Kasumi-1 (cell line): ENCODE measurements at regions not wholly inside any gene's neighbourhood (a gene's known extent, or its start where the extent isn't known, plus 50 kb on each side); places are given as distances from the start of the nearest gene placed in this dataset.

ENCODE experiments used
- DNase-seq, 2 experiments: peaks; one replicate each; lab custom pipeline; 2025; lab: John Stamatoyannopoulos, UW

DNA sequence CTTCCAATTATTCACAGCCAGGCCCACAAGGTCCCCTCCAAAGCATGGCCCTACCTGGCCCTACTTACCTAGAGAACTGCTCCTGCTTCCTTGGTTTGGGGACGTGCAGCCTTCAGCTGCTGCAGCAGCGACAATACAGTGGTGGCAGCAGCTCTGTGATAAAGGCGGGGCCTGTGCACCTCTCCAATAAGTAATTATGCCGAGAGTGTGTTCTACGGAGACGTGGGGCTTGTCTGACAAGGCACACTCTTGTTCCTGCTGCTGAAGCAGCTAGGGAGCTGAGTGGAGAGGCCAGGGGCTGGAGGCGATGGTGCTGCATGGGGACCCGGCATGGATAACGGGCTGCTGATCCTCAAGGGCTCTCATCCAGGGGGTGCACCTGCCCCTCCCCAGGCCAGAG, 98.0 kb upstream of the THY1 start:
- no peak for DNase-seq

DNA sequence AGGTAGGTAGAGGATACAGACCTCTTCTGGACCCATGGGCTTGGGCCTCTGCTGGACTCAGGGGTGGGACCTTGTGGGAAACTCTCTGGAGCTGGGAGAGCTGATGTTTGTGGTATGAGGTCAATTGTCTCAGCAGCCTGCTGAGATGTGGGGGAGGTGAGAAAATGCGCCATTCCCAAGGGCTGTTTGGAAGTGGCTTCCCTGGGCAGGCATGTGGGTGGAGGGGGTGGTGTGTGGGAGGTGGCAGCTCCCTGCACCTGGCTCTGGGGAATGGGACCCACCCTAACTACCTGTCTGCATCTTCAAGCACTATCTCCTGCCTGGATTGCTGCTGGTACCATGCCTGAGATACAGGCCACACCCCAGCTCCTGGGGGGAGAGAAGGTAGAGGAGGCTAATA, 97.4 kb upstream of the THY1 start:
- DNase-seq: no peak

DNA sequence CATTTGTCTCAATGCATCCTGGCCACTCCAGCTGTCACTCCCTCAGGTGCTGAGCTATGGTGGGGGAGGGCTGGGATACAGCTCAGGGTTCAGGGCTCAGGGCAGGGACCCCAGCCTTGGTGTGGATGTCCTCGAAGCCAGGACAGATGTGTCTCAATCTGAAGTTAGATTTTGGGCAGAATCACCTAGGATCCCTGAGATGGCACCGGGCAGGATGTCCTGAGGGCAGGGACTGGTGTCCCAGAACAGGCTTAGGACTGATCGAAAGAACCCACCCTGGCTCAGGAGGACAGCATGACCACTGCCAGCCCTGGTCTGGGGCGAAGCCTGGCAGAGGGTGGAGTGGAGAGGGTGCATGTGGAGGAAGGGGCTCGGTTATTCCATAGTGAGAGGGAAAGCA, 96.8 kb upstream of the THY1 start:
- no peak for DNase-seq

DNA sequence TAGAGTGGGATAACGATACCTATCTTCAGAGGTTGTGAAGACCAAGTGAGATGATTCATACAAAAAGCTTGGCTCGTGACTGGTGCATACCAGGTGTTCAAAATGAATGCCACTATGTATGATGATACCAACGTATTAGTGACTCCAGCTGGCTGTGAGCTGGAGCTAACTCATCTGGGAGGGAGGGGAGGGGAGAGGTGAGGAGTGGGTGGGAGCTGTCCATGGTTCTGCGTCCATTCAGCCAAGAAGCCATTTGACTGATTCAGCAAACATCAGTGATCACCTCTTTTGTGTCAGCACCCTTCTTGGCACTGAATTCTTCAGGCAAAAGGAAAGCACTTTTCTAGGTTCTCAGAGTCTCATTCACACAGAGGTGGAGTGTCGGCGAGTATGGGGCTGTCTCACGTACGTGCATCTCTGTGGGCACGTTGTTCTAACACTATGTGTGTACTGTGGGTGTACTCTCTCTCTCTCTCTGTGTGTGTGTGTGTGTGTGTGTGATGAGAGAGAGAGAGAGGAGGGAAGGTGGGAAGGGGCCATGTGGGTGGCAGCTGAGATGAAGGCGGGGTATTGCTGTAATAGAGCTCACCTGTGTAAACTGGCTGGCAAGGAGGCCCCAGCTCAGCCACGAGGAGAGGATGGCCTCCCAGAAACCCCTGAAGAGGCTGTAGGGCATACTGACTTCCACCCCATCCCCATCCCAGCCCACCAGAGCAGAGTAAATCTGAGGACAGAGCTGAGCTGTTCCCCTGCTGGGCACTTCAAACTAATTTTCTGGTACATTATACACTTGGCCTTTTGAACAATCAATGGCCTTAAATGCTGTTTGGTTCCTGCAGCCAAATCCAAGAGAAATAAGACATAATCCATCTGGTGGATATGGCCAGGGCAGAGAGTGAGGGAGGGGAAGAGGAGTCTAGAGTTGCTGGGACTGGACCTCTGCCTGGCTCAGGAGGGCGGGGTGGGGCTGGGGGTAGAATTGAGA, 96.1 kb upstream of the THY1 start:
- DNase-seq: peak; percentile 26 to 31

DNA sequence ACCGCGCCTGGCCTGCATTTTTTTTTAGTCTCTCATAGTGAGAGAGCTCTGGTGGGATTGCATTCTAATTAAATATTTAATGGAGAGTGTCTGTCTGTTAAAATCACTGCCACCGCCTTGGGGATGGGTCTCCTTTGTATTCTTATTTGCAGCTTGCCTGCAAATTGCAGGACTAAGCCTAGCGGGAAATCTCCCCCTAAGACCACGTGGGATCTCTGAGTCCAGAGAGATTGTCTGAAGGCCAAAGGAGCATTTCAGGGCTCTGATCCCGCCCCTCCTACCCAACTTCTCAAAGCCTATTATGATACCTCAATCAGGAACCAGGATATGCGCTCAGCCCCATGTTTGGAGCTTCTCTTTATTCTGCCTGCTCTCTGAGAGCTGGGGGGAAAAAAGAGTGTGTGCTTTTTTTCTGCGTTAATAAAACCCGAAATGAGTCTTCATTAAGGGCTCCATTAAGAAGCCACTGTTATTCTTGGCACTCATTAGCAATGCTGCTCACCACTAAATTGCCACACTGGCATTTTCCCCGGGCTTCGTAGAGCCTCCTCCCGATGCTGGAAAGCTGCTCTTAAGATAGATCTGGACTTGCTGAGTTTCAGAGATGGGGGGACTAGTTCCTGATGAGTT, 92.9 kb upstream of the THY1 start:
- DNase-seq: no peak

DNA sequence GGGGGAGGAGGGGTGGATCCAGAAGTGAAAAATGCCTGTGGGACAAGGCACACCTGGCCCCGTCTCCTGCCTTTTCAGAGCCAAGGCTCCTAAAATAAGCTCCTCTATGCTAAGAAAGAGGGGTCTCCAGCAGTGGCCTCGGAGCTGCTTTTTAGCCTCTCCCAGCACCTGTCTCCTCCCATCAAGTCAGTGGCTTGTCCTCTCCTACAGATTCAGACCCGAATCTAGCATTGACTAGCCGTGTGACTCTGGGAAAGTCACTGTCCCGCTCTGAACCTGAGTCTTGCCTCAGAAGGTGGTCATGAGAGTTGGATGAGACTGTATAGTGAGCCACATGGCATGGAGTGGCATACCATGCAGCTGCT, 90.8 kb upstream of the THY1 start:
- no peak for DNase-seq

DNA sequence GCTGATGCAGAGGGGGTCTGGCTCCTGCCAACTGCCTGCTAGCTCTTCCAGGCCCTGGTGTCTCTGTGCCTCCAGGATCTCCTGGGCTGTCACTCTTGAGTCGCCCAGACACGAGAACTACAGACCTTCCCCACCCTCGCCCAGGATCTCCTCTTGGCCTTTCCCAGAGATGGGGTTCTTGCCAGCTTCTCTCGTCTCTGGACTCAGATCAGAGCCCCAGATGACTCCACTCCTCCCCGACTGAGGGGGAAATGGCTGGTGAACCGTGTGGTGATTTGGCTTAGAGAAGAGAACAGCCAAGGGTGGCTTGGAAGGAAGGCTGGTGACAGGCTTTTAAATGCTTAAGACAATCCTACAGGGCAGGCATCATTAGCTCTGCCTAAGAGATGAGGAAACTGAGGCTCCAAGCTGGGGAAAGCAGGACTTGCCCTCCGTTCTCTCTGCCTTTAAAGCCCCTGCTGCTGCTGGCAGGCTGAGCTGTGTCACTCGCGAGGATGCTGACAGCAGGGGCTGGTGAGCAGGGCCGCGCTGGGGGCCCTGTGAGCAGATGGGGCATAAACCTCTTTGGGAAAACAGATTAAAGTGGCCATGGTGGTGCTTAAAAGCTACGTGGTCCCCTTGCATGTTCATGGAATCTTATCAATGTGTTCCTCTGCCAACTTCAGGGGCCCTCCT, 90.3 kb upstream of the THY1 start:
- DNase-seq: no peak

DNA sequence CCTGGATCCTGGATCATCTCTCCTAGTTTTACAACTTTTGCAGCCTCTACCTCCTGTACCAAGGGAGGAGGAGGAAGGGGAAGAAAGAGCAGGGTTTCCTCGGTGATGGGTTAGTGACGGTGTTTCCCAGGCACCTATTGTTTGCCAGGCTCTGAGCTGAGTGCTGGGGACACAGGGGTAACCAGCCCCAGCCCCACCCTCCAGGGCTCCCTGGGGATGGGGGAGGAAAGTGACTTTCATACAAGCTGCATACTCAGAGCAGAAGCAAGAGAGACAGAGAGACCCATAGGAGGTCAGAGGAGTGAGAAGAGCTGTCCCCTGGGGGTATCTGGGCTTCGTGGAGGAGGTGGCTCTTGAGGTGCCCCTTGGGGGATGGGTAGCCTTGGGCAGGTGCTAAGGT, 89.4 kb upstream of the THY1 start:
- DNase-seq: no peak

DNA sequence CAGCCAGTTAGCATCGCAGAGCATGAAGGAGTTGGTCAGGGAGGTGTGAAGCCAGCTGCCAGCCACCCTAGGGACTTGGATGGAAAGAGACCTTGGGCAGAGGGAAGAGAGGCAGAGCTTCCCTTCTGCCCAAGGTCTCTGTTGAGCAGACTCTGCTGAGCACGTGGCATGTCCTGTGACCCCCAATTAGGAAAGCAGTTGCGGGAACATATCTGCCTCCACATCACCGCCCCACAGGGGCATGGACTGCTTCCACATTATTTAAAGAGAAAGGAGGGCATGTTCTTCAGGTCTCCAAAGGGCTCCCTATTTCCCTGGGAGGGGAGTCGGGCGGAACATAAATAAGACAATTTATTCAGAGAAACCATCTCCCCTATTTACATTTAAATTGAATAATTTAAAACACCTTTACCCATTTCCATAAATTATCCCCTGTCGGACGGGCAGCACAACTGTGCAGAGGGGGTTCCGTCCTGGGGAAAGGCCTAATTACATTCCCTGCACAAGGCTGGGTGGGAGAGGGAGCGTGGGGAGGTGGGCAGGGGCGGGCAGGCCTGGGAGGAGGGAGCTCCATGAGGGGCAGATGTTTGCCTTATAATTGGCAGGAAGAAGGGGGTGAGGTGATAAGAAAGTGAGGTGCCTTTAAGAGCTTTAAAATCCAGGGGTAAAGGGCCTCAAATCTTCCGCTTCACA, 88.8 kb upstream of the THY1 start:
- DNase-seq: no peak

DNA sequence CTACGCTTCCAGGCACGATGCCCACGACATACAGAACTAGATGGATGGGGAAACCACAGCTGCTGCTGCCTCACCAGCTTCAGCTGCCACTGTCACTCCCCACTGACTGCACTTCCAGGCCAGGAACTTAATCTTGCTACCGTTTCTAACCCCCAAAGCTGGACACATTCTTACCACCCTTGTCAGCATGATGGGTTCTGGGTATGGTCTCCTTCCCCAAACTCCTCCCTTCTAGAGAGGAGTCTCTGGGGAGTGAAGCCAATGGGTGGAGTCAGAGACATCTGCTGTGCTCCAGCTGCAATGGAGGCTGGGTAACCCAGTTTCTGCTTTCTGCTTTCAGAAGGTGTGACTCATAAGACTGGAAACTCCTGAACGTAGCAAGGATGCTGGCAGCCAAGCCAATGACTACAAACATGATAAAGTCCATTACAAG, 87.0 kb upstream of the THY1 start:
- DNase-seq: no peak

DNA sequence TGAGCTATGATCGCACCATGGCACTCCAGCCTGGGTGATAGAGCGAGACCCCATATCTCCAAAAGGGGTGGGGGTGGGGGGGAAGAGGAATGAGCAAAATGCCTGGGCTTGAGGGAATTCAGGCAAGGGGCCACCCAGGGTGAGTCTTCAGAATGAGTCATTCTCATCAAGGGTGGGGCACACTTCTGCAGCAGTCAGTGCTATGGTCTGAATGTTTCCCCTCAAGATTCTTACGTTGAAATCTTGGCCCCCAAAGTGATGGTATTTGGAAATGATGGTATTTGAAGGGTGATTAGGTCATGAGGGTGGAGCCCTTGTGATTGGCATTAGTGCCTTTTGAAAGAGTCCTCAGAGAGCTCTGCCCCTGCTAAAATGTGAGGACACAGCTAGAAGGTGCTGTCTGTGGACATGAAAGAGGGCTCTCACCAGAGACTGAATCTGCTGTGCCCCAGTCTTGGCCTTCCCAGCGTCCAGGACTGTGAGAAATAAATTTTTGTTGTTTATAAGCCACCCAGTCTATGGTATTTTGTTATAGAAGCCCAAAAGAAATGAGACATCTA, 86.4 kb upstream of the THY1 start:
- no peak for DNase-seq

DNA sequence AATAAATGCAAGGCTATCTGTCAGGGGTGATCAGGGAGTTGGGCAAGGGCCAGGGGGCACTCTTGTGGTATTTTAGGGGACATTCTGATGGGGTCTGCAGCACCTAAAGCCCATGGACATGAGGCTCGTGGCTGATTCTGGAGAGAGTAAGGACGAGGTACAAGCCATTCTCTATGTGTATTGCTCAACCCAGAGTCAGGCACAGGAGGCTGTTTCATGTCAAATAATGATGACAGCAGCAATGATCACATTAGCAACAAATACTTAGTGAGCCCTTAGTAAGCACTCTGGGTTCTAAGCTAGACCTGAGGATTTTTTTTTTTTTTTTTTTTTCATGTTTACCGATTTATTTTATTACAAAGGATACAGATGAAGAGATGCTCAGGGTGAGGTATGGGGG, 83.5 kb upstream of the THY1 start:
- no peak for DNase-seq

DNA sequence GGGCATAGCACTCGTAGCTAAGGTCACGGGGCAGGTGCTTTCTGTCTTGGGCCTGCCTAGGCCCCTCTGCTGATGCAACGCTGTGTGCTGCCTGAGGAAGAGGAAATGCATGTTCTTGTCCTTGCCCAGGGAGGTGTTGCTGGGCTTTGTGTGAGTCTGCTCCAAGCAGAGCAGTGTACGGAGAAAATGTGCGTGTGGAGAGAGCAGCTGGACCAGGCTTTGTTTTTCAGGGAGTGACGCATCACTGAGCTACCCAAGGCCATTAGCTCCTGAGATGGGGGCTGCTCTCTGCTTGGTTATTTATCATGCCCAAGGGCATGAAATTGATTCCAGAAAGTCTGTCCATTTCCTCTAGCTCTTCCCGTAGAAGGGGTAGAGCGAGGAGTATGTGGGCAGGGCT, 82.9 kb upstream of the THY1 start:
- DNase-seq: no peak

DNA sequence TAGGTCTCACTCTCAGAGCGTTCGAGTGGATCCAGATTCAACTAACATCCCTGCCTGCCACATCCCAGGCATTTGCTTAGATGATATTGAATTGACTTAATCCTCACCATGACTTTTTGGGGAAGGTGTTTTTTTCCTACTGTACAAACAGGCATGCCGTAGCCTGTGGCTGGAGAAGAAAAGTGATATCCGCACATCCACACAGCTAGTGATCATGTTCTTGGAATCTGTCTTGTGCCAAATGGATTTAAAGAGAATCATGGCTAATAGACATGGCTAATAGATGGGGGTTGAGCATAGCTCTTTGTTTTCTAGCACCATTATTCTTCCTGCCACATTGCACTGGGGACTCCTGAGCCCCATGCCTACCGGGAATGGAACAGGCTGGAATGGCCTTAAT, 82.1 kb upstream of the THY1 start:
- DNase-seq: no peak

DNA sequence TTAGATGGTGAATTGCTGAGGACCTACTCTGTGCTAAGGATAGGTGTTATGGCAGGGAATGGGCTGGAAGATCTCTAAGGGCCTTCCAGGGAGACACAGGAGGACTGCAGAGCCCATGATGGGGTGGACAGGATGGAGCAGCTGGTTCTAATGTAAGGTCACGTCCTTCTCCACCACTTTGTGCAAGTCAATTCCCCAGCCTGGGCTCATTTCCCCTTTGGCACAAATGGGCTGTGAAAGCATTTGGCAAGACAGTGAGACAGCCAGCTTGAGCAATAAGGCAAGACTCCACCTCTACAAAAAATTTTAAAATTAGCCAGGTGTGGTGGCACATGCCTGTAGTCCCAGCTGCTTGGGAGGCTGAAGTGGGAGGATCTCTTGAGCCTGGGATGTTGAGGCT, 81.4 kb upstream of the THY1 start:
- no peak for DNase-seq

DNA sequence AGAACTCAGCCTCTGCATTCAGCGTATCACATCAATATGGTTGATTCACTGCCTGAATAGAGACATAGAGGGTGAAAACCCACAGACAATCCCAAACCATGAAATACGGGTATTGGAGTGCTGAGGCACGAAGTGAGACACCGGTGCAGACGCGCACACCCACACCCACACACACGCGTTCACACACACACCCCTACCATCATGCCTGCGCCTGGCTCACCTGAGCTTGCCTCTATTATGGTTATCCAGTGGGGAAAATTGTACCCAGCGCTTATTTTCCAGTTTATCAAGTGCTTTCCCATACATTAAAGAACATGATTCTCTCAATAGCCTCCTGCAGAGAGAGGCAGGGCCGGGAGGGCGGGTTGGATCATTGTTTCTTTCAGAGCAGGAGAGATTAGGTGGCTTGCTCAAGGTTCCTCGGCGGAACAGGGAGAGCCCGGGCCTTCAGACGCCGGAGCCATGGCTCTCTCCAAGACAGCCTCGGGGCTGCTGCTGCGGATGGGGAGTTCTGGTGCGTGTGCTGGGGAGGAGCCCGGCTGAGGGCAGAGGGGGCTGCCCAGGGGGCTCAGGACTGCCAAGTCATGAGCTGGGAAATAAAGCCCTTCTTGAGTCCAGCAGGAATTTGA, 78.9 kb upstream of the THY1 start:
- DNase-seq: no peak

DNA sequence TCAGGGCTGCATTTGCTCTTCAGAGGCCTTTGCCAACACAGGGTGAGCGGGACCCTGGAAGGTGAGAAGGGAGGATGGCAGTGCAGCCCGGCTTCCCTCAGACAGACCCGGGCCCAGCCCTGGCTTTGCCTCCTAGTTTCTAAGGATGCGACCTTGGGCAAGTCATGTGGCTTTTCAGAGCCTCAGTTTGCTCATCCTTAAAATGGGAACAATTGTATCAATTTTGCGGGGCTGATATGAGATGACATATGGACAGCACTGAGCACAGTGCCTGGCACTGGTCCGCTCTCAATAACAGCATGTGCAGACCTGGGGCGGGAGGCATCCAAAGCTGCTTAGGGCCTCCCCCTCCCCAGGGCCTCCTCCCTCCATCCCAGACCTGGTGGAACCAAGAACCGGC, 74.7 kb upstream of the THY1 start:
- no peak for DNase-seq

DNA sequence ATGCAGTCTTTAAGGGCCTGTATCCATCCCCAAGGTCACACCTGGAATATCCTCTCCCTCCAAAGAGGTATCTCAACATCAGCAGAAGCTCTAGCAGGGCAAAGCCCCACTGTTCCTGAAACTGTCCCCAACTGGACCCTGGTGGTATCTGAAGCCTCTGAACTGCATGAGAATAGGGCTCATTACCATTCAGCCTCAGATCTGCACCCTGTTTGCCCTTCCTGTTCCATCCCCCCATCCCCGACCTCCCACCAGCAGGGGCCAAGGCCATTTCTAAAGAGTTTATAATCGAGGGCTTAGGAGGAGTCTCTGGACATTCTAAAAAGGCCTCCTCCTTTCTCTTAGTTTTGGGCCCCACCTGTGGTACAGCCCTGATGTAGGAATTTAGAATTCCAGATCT, 74.0 kb upstream of the THY1 start:
- DNase-seq: no peak

DNA sequence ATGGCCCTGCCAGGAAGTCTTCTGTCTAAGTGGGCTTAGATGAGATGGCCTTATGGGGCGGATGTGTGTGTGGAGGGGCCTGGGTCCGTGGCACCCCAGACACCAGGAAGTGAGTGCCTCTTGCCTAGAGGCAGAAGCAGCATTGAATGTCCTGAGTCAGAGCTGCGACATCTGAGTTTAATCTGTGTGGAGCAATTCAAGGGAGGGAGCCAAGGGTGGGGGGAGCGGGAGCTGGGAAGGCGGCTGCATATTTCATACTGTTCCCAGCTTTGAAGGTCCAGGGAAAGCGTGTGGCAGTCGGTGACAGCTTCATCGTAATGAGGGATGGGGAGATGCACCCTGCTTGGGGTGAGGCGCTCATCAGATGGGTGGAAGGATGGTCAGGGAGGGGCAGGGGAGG, 73.5 kb upstream of the THY1 start:
- no peak for DNase-seq

DNA sequence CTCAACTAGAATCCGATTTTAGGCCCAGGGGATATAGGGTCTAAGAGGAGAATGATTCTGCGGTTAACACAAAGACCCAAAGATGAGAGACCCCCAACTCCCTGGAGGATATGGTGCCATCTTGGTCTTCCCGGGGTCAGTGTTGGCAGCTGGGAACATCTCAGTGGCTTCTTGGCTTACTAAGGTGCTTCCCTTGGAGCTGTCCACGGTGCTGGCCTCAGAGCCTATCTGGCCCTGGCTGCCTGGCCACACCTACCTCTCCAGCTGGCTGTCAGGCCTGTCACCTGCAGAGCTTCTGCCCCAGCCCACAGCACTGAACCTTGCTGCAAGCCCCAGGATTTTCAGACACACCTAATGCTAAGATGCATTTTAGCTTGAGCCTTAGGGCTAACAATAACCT, 70.7 kb upstream of the THY1 start:
- DNase-seq: no peak

DNA sequence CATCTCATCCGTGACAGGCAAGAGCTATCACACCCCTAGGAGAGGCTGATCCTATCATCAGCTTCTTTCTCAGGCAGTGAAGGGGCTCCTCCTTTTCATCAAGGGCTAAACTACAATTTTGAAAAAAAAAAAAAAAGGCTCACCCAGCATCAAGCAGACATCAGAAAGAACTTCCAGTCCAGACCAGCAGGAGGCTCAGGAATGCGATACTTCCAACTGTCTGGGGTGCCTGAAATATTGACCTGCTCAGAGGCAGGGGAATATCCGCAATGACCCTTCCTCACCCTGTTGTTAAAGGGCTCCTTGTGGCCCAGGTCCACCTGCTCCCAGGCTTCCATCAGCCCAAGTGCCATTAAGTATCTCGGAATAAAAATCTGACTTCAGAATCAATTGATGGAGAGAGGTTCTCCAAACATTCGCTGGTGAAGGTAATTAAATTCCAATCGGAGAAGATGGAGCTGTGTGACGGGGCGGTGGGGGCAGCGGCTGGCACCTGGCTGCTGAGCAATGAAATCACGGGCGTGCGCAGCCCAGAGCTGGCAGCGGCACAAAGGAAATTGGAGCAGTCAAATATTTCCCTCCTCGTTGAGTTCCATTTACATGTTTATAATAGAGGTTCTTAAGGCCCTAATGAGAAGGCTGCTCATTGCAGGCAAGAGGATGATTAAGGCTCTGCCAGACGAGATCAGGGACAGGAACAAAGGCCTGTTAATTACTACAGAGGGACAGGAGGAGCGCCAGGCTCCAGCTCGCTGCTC, 69.0 kb upstream of the THY1 start:
- peak in 1 of 2 experiments; percentile 6 for DNase-seq
